Right renal pelvis (tissue), 4 donors: ENCODE measurements at regions not wholly inside any gene's neighbourhood (a gene's known extent, or its start where the extent isn't known, plus 50 kb on each side); places are given as distances from the start of the nearest gene placed in this dataset.

Source experiments
- DNase-seq, 4 donors: peaks; one replicate each; pipeline ENCODE4 v3.0.0-alpha.2; 2013; ENCODE audit warnings: low read depth in 4 of 4, low spot score in 3 of 4, missing footprints in 1 of 4

DNA sequence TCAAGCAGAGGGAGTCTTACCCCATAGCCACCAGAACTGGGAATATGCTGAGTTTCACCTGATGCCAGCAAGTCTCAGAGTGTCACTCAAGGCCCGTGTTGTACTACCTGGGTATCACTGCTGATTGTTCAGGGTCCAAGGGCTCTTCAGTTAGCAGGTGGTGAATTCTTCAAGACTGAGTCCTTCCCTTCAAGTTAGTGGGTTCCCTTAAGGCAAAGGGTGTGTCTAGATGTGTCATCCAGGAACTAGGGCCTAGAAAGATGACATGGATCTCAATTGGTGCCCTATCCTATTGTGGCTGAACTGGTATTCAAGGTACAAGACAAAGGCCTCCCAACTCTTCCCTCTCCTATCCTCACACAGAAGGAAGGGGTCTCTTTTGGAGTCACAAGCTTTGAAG lies 159.9 kb upstream of the DIPK2B start:
- no peak for DNase-seq

DNA sequence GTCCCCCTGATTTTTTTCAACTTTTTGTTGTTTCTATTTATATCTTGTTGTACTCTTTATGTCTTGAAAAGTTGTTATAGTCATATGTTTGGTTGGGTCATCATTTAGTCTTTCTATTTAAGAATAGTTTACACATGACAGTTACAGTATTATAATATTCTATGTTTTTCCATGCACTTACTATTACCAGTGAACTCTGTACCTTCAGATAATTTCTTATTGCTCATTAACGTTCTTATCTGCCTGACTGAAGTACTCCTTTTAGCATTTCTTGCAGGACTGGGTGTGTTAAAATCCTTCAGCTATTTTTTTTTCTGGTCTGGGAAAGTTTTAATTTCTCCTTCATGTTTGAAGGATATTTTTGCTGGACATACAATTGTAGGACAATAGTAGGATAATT lies 157.7 kb upstream of the DIPK2B start:
- no peak for DNase-seq

DNA sequence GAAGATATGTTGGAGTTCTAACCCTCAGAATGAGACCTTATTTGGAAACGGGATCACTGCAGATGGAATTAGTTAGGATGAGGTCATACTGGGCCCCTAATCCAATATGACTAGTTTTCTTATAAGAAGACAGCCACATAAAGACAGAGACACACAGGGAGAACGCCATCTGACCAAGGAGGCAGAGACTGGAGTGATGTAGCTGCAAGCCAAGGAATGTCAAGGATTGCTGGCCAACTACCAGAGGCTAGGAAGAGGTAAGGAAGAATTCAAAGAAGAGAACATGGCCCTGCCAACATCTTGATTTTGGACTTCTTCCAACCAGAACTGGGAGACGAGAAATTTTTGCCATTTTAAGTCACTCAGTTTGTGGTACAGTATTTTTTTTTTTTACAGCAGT lies 152.8 kb upstream of the DIPK2B start:
- no peak for DNase-seq

DNA sequence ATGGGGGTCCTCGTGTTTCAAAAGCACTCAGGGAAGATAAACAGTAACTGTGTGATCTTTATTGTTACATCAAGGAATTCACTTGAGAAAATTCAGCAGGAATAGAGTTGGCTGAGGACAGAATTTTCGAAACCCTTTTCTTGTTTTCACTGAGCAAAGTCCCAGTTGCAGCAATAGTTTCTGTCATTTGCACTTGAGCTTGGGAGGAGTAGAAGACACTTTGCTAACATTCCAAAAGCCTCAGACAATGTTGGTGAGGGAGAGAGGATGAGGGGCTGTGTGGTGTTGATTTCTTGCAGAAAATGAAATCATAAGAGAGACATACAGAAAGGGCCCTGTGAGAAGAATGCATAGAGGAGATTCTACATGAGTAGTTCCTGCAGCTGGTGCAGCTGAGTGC lies 151.9 kb upstream of the DIPK2B start:
- no peak for DNase-seq

DNA sequence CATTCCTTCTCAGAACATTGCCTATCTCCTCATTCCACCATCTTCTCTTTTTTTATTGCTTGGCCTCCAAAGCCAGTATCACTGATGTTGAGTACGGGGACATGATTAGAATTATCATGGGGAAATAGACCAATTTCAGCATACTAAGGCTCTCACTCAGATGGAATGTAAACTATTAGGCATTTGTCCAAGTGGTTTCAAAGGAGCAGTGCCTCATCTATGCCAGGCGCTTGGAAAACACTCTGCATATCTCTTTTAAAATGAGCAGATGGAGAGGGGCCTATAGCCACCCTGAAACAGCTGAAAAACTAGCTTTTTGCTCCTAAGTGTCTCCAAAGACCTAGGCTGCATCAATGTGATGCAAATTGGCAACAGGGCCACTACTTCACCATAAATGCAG lies 150.8 kb upstream of the DIPK2B start:
- DNase-seq, result no peak

DNA sequence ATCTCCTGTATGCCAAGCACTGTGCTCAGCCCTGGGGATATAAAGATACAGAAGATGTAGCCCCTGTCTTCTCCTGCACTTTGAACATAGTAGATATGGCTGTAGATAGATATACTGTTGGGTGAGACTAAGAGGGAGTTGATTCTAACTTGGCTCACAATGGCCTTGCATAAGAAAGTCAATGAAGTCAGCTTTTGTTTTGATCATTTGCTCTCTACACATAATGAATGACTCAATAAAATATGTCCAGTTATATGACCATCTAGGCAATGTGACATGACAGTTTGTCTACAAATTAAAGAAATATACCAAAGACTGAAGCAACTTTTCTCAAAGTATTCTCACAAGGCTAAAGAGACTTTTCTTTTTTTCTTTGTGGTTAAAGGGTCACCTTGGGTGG lies 147.6 kb upstream of the DIPK2B start:
- DNase-seq, result no peak

DNA sequence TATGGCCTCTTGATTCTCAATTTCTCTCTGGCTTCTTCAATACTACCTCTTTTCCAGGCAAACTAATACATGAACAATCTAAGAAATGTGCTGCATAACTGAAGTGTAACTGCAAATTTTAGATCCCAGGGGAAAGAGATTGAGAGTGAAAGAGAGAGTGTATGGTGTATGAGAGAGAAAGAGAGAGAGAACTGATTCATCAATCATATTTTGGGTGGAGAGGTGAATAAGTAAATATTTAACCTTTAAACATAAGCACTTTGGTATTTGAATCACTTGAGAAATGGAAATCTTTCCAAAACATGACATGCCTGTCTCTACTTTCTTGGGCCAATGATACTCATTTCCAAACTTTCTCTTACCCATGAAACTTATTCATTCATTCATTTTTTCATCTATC lies 147.2 kb upstream of the DIPK2B start:
- DNase-seq, result no peak

DNA sequence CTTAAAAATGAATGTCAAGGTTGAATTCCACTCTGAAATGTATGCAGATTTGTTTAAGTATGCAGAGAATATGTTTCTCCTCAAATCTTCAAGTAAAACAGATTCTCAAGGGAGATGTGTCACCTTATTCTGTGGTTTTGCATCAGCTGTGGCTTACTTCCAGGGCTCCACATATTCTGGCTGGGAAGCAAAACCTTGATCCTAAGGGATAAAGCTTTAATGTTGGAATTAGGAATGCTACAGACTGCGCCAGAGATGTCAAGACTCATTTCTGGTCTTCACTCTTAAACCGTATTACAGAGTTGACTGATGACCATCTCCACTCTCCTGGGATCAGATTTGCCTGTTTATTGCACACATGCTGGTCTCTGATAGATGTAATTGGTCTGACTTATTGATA lies 143.9 kb upstream of the DIPK2B start:
- no peak for DNase-seq

DNA sequence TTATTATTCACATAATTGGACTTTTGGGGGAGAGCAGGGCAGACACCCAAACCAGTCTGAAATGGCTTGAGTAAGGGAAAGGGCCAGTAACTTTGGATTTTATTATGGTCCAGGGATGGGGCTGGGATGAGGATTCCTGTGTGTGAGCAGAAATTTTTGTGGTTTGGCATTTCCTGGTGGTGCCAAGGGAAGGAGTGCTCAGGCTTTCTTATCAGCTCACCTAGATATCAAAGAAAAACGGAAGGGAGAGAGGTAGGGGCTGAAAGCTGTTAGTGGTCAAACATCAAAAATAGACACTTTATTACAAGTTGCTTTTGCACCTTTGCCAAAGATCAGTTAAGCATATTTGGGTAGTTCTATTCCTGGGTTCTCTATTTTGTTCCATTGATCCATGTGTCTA lies 128.5 kb upstream of the DIPK2B start:
- no peak for DNase-seq

DNA sequence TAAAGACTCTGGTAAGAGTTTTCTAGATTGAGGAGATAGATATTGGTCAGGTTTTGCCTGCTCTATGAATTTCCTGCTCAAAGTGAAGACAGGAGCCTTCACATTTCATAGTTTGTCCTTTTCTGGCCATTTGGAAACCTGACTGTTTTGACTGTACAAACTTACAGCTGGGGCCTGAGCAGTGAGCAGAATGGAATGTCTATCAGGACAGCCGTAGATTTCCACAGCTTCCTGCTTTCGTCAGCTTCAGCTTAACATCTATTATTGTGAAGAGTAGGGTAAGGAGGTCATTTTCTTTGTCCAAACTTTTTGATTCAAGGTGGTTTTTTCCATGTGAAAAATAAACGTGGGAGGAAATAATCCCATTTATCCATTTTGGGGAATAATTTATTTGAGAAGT lies 124.3 kb upstream of the DIPK2B start:
- DNase-seq, result no peak

DNA sequence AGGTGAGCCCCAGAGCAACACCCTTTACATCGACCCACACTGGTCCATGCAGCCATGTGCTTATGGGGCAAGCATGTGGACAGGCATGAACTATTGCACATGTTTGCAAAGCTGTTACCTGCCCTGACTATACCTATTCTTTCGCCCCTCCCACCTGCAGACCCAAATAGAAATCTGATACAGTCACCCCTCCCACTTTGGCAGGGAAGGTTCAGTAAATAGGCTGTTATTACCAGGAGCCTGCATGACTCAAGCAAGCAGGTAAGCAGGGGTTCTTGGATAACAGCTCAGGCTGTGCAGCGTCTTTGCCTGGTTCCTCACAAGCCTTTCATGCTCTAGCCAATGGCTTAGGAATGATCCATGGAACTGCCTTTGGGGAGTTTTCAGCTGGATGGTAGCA lies 122.7 kb upstream of the DIPK2B start:
- no peak for DNase-seq

DNA sequence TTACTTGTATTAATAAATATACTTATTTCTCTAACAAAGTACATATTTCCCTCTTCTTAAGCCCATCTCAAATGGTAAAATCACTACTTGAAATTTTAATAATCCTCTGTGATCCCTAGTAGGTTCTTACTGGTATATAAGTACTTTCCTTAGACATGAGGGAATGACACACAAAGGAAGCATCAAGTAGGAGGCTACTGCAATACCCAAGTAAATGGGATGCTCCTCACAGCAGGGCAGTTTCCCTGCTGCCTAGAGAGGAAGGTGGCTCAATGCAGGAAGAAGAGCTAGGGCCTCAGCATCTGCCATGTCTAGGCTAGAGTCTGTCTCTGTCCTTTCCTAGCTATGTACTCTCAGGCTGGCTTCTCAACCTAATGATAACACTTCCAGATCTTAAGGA lies 122.1 kb upstream of the DIPK2B start:
- DNase-seq, result no peak

DNA sequence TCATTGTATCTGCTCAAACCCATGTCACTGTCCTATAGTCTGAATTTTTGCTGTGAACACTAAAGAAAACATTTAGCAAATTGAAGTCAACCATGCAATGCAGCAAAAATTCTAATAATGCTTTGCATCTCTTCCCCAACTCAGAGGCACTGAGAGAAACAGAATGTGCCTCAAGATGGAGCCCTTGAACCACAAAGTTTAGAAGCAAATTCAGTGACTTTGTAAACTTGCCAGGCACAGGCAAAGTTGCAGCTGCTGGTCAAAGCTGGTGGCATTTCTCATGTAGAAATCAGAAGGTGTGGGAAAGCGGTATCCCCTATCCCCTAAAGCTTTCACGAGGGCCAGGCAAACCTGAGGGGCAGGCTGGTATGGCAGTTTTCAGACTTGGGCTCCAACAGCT lies 121.7 kb upstream of the DIPK2B start:
- peak; percentile 24 to 35 (median 30) for DNase-seq

DNA sequence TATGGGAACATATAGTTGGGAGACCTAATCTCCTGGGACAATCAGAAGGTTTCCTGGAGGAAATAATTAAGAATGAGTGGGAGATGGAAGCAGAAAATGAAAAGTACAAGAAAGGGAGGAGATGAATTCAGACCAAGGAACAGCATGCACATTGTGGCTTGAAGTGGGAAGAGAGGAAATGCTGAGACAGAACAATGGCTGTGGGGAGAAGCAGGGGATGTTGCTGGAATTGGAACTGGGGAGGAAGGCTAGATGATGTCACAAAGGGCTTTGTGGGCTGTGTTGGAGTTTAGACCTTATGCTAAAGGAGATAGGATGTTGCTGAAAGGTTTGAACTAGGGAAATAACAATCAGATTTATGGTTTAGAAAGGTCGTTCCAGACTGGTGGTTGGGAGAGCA lies 119.5 kb upstream of the DIPK2B start:
- DNase-seq, result no peak

DNA sequence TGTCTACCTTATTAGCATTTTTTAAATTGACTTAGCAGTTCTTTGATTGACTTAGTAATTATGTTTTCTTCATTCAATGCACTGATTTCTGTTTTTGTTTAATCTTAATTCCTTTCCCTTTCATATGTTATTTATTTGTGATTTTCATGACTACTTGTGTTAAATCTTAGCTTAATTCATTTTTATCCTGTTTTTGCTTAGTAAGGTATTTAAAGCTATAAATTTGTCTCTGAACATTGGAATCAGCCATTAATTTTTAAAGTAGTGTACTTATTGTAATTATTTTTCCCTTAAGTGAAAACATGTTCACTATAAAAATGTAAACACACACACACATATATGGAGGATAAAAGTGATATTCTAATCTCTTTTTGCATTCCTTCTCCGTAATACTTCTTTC lies 109.1 kb upstream of the DIPK2B start:
- DNase-seq, result no peak

DNA sequence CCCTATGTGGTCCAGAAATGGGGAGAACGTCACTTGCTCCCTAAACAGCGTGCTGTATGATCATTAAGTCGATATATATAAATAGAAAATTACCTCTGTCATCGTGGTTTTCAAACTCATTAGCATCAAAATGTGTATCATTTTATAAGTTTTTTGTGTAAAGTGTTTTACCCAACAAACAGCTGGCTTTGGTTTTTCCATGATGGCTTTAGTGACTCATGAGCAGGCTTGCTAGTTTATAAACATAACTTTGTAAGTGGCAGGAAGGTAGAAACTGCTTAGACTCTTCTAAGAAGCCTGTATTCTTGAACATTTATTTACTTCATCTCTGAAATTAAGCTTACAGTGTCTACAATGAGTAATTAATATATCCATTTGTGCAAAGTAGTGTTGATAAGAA lies 108.4 kb upstream of the DIPK2B start:
- no peak for DNase-seq

DNA sequence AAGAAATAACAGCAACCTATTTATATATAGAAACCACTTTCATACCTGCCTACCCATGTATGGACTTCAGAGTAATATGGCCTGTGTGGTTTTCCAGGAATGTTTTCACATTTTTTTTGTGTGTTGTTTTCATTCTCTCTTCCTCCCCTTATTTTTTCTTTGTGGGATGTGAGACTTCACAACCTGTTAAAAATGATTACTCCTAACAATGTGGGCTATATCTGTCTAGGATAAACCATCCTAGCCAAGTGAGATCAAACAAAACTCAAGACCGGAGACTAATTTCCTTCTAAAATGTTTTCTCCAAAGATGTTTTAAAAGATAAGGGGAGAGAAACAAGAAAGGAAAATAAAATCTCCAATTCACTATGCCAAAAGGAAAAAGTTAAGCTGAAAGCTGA lies 106.1 kb upstream of the DIPK2B start:
- no peak for DNase-seq

DNA sequence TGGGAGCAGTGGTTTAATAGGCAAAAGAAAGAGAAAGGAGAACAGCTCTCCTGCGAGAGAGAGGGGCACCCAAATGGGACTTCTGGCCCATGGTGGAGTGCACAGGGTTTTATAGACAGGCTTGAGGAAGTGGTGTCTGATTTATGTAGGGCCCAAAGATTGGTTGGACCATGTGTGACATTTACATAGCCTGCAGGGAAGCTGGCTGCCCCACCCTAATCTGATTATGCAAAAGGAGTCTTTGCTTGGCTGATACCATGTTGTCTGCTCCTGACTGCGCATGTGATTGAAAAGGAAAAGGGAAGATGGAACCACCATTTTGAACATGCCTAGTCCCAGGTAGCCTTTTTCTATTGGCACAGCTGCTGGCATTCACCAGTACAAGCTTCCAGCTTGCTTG lies 100.0 kb upstream of the DIPK2B start:
- DNase-seq, result no peak

DNA sequence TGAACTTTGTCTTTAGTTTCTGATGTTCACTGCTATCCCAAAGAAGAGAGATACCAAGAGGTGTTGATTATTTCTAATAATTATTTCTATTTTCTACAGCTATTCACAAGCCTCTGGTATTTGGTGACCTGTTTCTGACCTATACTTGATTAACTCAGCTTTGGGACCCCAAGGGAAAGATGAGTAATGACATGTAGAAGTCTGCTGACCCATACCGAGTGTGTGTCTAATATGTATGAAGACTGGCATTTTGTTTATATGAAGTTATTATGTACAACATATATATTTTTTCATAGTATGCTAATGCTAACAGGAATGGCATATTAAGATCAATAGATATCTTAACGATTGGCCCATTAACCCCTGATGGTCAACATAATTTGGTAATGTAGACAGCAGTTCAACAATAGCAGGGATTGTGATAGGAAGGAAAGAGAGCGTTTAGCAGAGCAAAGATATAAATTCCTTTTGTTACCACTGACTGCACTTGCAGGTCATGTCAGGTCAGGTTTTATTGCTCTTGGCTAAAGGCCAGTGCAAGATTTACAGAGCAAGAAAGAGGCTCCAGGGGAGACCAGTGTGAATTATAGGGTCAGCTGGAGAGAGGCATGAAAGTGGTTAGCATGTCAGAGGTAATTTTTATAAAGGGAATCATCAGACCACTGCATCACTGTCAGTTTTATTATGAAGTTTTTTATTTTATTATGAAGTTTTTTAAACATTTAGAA lies 94.7 kb upstream of the DIPK2B start:
- DNase-seq, result peak; percentile 10 to 41 (median 34)

DNA sequence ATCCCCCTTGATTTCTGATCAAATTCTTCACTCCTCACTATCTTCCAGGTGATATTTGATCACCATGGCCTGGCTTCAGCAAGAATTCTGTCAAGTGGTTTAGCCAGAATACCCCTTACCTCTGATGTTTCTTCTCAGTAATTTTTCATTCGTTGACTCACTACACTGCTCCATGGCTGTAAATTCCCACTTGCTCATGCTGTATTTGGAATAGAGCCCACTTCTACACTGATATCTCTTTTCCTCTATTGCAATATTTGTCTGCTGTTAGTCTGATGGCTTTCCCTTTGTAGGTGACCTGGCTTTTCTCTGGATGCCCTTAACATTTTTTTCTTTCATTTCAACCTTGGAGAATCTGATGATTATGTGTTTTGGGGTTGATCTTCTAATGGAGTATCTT lies 73.9 kb upstream of the DIPK2B start:
- DNase-seq, result no peak

DNA sequence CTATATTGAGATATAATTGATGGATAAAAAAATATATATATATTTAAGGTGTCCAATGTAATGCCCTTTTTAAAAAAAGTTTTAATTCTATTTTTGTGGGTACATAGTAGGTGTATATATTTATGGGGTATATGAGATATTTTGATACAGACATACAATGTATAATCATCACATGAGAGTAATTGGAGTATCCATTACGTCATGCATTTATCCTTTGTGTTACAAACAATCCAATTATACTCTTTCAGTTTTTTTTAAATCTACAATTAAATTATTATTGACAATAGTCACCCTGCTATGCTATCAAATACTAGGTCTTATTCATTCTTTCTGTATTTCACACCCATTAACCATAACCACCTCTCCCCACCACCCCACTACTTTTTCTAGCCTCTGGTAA lies 66.3 kb upstream of the DIPK2B start:
- DNase-seq, result no peak

DNA sequence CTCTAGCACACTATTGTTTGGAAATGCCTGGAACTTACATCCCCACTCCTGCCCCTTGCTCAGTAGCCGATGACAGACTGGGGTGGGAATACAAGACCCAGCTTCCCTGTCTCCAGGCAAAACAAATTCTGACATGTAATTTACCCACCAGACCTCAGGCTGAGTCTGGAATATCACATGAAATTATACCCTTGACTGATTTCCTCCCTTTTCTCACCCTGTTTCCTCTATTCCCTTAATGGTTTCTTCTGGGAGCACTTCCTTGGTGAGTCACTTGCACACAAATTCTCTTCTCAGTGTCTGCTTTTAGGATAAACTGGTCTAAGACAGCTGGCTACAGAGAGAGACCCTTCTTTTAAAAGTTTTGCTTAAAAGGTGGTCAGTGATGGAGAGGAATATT lies 65.8 kb upstream of the DIPK2B start:
- no peak for DNase-seq

DNA sequence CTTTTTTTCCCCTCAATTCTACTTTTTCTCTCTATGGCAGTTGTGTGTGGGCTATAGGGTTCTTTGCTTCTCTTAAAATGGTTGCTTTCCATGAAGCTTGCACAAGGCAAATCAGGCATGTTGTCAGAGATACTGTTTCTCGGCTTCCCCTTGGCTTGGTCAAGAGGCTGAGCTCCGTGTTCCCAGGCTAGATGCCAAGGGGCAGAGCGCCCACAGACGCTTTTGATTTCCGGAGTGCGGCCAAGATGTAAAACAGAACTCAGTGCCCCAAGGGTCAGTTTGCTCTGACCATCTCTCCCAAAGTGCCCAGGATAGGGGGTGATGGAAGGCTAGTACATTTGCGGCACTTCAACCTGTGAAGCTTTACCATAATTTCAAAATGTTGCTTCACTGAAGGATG lies 64.2 kb upstream of the DIPK2B start:
- DNase-seq, result no peak
